ENCODE measurements at regions not wholly inside any gene's neighbourhood (a gene's known extent, or its start where the extent isn't known, plus 50 kb on each side); places are given as distances from the start of the nearest gene placed in this dataset.
"Not testable (repeated sequence)": the region's sequence is repeated elsewhere in the genome, so short reads cannot be mapped to it uniquely, and the experiment has no call there.

GRCh38 chr13:76668141-76668540, 218.1 kb downstream of the KCTD12 start:
- no peak overlapping the region for H2AFZ ChIP-seq (ENCODE audit: low read depth, low read length)
- Mint-ChIP-seq H3K27ac (ENCODE audit: unreplicated experiment) (no peak overlapping the region), H3K4me3 (ENCODE audit: unreplicated experiment) (no peak overlapping the region), H3K4me1 (ENCODE audit: low read depth, unreplicated experiment) (peaks cover 6% of the 10 kb centered on the region), H3K27me3 (ENCODE audit: low read depth, unreplicated experiment) (peaks cover 2% of the 10 kb centered on the region), H3K36me3 (ENCODE audit: low read depth, unreplicated experiment) (no peaks in the 10 kb centered on the region), H3K9me3 (ENCODE audit: unreplicated experiment) (no peaks in the 10 kb centered on the region)
- H3K4me3 ChIP-seq (ENCODE audit: insufficient read depth, low read depth, low read length) = no peak overlapping the region
- DNase-seq (ENCODE audit: low read depth) = no peak
- TF ChIP-seq CTCF (IDR thresholded peaks at IDR 0.05; ENCODE audit: insufficient read depth, low read depth, low read length) = no peak
- TF ChIP-seq EZH2 (IDR thresholded peaks at IDR 0.05; ENCODE audit: insufficient read depth, low read length) = no peak
- no peaks in the 10 kb centered on the region for H3K9me3 ChIP-seq (ENCODE audit: insufficient read depth, low read depth, low read length)
- no peaks in the 10 kb centered on the region for H3K79me2 ChIP-seq (ENCODE audit: insufficient read depth, low read length)
- H3K36me3 ChIP-seq (ENCODE audit: insufficient read depth, low read length) = no peaks in the 10 kb centered on the region
- H3K4me1 ChIP-seq (ENCODE audit: insufficient read depth, low read length) = no peaks in the 10 kb centered on the region
- no peak overlapping the region for H3K27ac ChIP-seq (ENCODE audit: low read depth, low read length)
- no peaks in the 10 kb centered on the region for H3K27me3 ChIP-seq (ENCODE audit: insufficient read depth, low read length)
- FAIRE-seq = no peak
- H3K4me2 ChIP-seq (ENCODE audit: low read length) = no peak overlapping the region
- no peak overlapping the region for H3K9ac ChIP-seq (ENCODE audit: low read length)
- no peaks in the 10 kb centered on the region for H4K20me1 ChIP-seq (ENCODE audit: insufficient read depth, low read length)

- FAIRE-seq (peak; percentile 84), DNase-seq (ENCODE audit: low read depth) (peak; percentile 19)
- TF ChIP-seq EZH2 (IDR thresholded peaks at IDR 0.05; ENCODE audit: insufficient read depth, low read length) = no peak
- TF ChIP-seq CTCF (IDR thresholded peaks at IDR 0.05; ENCODE audit: insufficient read depth, low read depth, low read length) = peak; percentile 35
- Histone ChIP-seq H3K4me3 (ENCODE audit: insufficient read depth, low read depth, low read length) (no peak overlapping the region), H4K20me1 (ENCODE audit: insufficient read depth, low read length) (no peaks in the 10 kb centered on the region), H2AFZ (ENCODE audit: low read depth, low read length) (no peak overlapping the region), H3K79me2 (ENCODE audit: insufficient read depth, low read length) (no peaks in the 10 kb centered on the region), H3K36me3 (ENCODE audit: insufficient read depth, low read length) (no peaks in the 10 kb centered on the region), H3K9ac (ENCODE audit: low read length) (no peak overlapping the region), H3K27me3 (ENCODE audit: insufficient read depth, low read length) (no peaks in the 10 kb centered on the region), H3K27ac (ENCODE audit: low read depth, low read length) (no peak overlapping the region), H3K4me2 (ENCODE audit: low read length) (no peak overlapping the region), H3K4me1 (ENCODE audit: insufficient read depth, low read length) (no peaks in the 10 kb centered on the region), H3K9me3 (ENCODE audit: insufficient read depth, low read depth, low read length) (no peaks in the 10 kb centered on the region)
- Mint-ChIP-seq H3K4me1 (ENCODE audit: low read depth, unreplicated experiment) (peaks cover 5% of the 10 kb centered on the region), H3K27ac (ENCODE audit: unreplicated experiment) (no peak overlapping the region), H3K27me3 (ENCODE audit: low read depth, unreplicated experiment) (peaks cover 2% of the 10 kb centered on the region), H3K9me3 (ENCODE audit: unreplicated experiment) (no peaks in the 10 kb centered on the region), H3K36me3 (ENCODE audit: low read depth, unreplicated experiment) (no peaks in the 10 kb centered on the region), H3K4me3 (ENCODE audit: unreplicated experiment) (no peak overlapping the region)
Measured at GRCh38 chr13:76667551-76667950, 218.7 kb downstream of the KCTD12 start.

GRCh38 chr13:76663592-76664335, 222.4 kb downstream of the KCTD12 start:
- Mint-ChIP-seq H3K9me3 (ENCODE audit: unreplicated experiment) (no peaks in the 10 kb centered on the region), H3K4me3 (ENCODE audit: unreplicated experiment) (no peak overlapping the region), H3K36me3 (ENCODE audit: low read depth, unreplicated experiment) (no peaks in the 10 kb centered on the region), H3K27me3 (ENCODE audit: low read depth, unreplicated experiment) (peaks cover 2% of the 10 kb centered on the region), H3K4me1 (ENCODE audit: low read depth, unreplicated experiment) (peaks cover 2% of the 10 kb centered on the region), H3K27ac (ENCODE audit: unreplicated experiment) (no peak overlapping the region)
- Histone ChIP-seq H3K79me2 (ENCODE audit: insufficient read depth, low read length) (no peaks in the 10 kb centered on the region), H3K4me3 (ENCODE audit: insufficient read depth, low read depth, low read length) (no peak overlapping the region), H2AFZ (ENCODE audit: low read depth, low read length) (no peak overlapping the region), H3K9me3 (ENCODE audit: insufficient read depth, low read depth, low read length) (no peaks in the 10 kb centered on the region), H3K36me3 (ENCODE audit: insufficient read depth, low read length) (no peaks in the 10 kb centered on the region), H4K20me1 (ENCODE audit: insufficient read depth, low read length) (no peaks in the 10 kb centered on the region), H3K4me1 (ENCODE audit: insufficient read depth, low read length) (no peaks in the 10 kb centered on the region), H3K9ac (ENCODE audit: low read length) (no peak overlapping the region), H3K4me2 (ENCODE audit: low read length) (no peak overlapping the region), H3K27ac (ENCODE audit: low read depth, low read length) (no peak overlapping the region), H3K27me3 (ENCODE audit: insufficient read depth, low read length) (no peaks in the 10 kb centered on the region)
- TF ChIP-seq CTCF (IDR thresholded peaks at IDR 0.05; ENCODE audit: insufficient read depth, low read depth, low read length) (no peak), EZH2 (IDR thresholded peaks at IDR 0.05; ENCODE audit: insufficient read depth, low read length) (no peak)
- FAIRE-seq = no peak
- no peak for DNase-seq (ENCODE audit: low read depth)

GRCh38 chr13:76659074-76659473, 227.1 kb downstream of the KCTD12 start:
- H3K9ac ChIP-seq (ENCODE audit: low read length); H2AFZ ChIP-seq (ENCODE audit: low read depth, low read length); H3K9me3 Mint-ChIP-seq (ENCODE audit: unreplicated experiment); H3K4me2 ChIP-seq (ENCODE audit: low read length); H3K4me3 ChIP-seq (ENCODE audit: insufficient read depth, low read depth, low read length); H3K27ac Mint-ChIP-seq (ENCODE audit: unreplicated experiment); H3K4me3 Mint-ChIP-seq (ENCODE audit: unreplicated experiment); H3K4me1 Mint-ChIP-seq (ENCODE audit: low read depth, unreplicated experiment); H3K27me3 Mint-ChIP-seq (ENCODE audit: low read depth, unreplicated experiment); H3K4me1 ChIP-seq (ENCODE audit: insufficient read depth, low read length); H3K36me3 ChIP-seq (ENCODE audit: insufficient read depth, low read length); H3K27me3 ChIP-seq (ENCODE audit: insufficient read depth, low read length); H3K36me3 Mint-ChIP-seq (ENCODE audit: low read depth, unreplicated experiment); H4K20me1 ChIP-seq (ENCODE audit: insufficient read depth, low read length); H3K79me2 ChIP-seq (ENCODE audit: insufficient read depth, low read length); H3K9me3 ChIP-seq (ENCODE audit: insufficient read depth, low read depth, low read length); DNase-seq (ENCODE audit: low read depth); FAIRE-seq; H3K27ac ChIP-seq (ENCODE audit: low read depth, low read length): not testable (repeated sequence)
